GM18858 (cell line): ENCODE measurements at regions not wholly inside any gene's neighbourhood (a gene's known extent, or its start where the extent isn't known, plus 50 kb on each side); places are given as distances from the start of the nearest gene placed in this dataset.

Experiments
- ATAC-seq: cut with Tn5 transposase; IDR thresholded peaks from one replicate; pipeline ENCODE4 v1.9.1; 2021; ENCODE audit not compliant: unreplicated experiment

GRCh38 chr2:71799013-71799575 lies 345.7 kb downstream of the DYSF start:
- no peak for ATAC-seq

GRCh38 chr2:71798266-71799012 lies 345.1 kb downstream of the DYSF start:
- ATAC-seq = no peak

GRCh38 chr2:71797035-71797810 lies 343.9 kb downstream of the DYSF start:
- ATAC-seq = no peak

GRCh38 chr2:71796174-71796593 lies 342.8 kb downstream of the DYSF start:
- ATAC-seq = no peak

- no peak for ATAC-seq
Observed at GRCh38 chr2:71795486-71795885, 342.1 kb downstream of the DYSF start.

- ATAC-seq = no peak
Observed at GRCh38 chr2:71794611-71795010, 341.2 kb downstream of the DYSF start.

- ATAC-seq = no peak
Observed at GRCh38 chr2:71793926-71794325, 340.6 kb downstream of the DYSF start.

- no peak for ATAC-seq
Observed at GRCh38 chr2:71792926-71793761, 339.8 kb downstream of the DYSF start.

GRCh38 chr2:71791501-71792135 lies 338.3 kb downstream of the DYSF start:
- ATAC-seq = no peak

- ATAC-seq = no peak
Observed at GRCh38 chr2:71791061-71791450, 337.7 kb downstream of the DYSF start.

GRCh38 chr2:71790226-71791060 lies 337.1 kb downstream of the DYSF start:
- no peak for ATAC-seq

- no peak for ATAC-seq
Observed at GRCh38 chr2:71789556-71790204, 336.3 kb downstream of the DYSF start.

- no peak for ATAC-seq
Observed at GRCh38 chr2:71788601-71789240, 335.4 kb downstream of the DYSF start.

GRCh38 chr2:71788186-71788525 lies 334.8 kb downstream of the DYSF start:
- no peak for ATAC-seq

GRCh38 chr2:71787476-71788185 lies 334.3 kb downstream of the DYSF start:
- no peak for ATAC-seq

- ATAC-seq = no peak
Observed at GRCh38 chr2:71787108-71787415, 333.7 kb downstream of the DYSF start.

GRCh38 chr2:71786291-71787107 lies 333.1 kb downstream of the DYSF start:
- ATAC-seq = no peak

- ATAC-seq = no peak
Observed at GRCh38 chr2:71785516-71785981, 332.2 kb downstream of the DYSF start.
